NCI-H748 treated with DMSO at 0.1 percent for 48 hours (cell line): ENCODE measurements at regions not wholly inside any gene's neighbourhood (a gene's known extent, or its start where the extent isn't known, plus 50 kb on each side); places are given as distances from the start of the nearest gene placed in this dataset.
"Not testable (repeated sequence)": the region's sequence is repeated elsewhere in the genome, so short reads cannot be mapped to it uniquely, and the experiment has no call there.

Source experiments
- DNase-seq: peaks from one replicate; lab custom pipeline; 2025; lab: John Stamatoyannopoulos, UW

DNA sequence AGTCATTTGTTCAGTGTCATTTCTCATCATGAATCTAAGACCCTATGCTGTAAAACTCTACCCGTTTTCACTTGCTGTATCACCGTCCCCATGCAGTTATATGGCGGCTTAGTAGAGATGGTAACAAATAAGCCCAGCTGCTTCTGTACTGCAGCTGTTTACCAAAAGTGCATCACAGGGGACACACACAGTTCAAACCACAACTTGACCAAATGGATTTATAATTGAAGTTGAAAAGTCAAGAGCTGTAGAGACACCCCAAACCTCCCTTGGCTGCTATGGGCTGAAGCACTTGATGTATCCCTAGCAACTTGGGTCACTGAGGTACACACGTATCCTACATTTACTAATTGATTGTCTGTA is 219.0 kb upstream of the FGF13 start:
- no peak for DNase-seq

DNA sequence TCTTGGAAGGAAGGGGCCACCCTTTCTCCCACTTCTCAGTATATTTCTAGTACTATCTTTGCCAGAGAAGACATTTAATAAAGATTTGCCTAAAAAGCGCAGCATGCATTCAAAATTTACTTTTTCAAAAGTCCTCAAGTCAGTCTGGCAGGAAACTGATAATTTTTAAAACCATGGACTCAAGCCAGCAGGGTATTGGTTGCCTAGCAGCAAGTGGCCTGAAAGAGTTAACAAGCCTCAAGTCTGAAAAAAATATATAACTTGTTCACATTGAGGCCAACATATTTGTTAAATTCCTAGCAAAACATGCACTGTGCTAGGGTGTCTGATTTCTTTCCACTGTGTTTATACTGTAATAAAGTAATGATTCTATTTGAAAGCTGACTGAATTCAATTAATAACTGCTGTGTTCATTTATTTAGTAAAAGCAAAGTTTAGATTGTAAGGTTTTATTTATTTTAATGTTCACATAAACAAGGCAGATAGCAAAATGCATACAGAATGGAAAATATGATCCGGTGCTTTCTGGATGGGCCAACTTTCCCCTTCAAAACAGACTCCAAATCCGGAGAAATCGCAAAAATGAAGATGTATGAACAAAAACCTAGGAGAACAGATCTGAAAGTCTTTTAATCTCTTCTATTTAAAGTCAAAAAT is 218.5 kb upstream of the FGF13 start:
- DNase-seq = no peak

DNA sequence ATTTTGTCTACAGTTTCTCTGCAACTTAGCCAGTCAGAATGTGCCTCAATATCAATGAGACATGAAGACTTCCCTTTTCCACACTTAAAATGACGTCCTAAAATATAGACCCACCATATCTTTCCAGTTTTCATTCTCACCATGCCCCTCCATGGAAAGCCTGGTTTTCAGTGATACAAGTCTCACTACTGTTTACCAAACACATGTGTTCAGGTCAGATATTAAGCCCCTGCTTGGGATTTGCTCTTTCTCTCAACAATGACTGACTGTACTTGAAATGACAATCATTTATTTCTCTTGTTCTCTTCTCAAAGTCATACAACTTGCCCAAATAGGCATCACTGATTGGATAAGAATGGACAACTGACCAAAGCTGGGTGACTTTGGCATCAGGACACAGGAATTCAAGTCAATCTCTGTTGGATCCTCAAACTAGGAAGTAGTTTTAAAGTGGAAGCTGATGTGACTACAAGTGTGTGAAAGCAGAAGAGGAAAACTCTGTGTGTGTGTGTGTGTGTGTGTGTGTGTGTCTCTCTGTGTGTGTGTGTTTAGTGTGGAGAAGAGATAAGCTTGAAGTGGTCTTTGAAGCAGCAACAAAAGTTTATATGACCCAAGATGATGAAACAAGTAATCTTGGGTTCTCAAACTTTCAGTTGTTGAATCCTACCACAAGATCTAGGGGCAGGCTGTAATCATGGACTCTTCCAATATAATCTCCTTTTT is 217.4 kb upstream of the FGF13 start:
- no peak for DNase-seq

- no peak for DNase-seq
These were observed 213.8 kb upstream of the FGF13 start for GRCh38 chrX:138925330-138925729.

GRCh38 chrX:138923805-138924204 is 212.3 kb upstream of the FGF13 start:
- DNase-seq = no peak

- DNase-seq = no peak
These were observed 209.5 kb upstream of the FGF13 start for GRCh38 chrX:138921031-138921430.

DNA sequence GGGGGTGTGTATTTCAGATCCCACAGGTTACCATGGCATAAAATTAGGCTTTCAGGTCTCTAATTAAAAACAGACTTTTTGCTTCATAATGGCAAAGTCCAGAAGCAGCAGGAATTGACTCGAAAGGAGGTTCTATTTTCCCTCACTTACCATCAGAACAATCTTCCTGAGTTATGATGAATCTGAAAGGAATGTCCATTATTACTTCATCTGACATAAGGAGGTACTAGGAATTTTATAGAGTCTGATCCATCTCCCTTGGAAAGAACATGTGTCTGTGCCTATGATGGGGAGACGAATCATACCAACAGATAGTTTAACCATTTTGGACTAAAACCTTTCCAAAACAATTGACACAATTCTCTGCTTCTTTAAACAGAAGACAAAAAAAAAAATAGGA is 206.3 kb upstream of the FGF13 start:
- DNase-seq = no peak

DNA sequence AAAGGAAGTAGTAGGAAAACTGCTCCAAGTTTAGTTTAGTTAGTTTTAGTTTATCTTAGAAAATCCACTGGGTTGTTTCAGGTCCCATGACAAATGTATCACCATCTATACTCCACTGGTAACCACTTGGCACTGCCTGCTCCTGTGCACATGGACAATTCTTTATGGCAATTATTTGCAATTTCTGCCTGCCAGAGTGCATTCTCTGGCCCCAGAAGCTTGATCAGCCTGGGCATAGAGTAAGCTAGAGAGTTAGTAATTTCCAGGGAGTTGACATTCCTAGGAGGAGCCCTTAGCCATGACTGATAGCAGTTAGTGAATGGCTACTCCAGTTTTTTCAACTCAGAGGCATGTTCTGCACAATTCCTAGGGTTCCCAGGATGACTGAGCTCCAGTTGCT is 203.2 kb upstream of the FGF13 start:
- DNase-seq = no peak

- DNase-seq = no peak
These were observed 197.1 kb upstream of the FGF13 start for GRCh38 chrX:138908577-138908976.

DNA sequence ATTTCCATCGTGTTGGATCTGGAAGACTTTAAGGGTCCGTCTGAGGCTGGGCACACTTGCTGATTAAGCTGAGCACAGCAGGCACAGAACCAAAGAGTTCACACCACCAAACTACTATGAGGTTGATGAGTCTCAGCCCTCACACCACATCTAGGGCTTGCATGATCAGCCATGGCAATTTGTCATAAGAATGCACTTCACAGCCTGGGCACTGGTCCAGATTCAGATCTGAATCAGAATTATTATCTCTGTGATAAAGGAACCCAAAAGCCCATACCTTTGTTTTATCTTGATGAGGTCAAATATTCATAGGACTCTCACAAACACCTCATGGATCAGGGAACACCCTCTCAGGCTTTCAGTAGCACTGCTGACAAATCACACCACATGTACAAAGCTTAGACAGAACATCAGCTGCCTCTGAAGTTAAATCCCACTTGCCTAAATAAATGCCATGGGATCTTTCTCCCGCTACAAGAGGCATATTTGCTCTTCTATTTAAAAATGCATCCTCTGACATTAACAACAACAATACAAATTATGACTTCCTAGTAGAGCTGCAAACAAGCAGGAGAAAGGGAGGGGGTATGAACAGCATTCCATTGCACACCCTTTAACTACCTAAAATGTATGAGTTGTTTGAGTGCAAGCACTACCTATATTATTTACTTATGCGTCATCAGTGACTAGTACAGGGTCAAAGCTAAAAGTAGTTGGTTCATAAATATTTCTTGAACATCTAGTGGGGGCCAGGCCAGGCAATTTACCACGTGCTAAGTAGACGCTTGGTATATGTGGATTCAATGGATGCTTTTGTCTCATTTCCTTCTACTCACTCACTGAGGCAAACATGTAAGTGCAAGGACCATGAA is 186.3 kb upstream of the FGF13 start:
- DNase-seq = no peak

DNA sequence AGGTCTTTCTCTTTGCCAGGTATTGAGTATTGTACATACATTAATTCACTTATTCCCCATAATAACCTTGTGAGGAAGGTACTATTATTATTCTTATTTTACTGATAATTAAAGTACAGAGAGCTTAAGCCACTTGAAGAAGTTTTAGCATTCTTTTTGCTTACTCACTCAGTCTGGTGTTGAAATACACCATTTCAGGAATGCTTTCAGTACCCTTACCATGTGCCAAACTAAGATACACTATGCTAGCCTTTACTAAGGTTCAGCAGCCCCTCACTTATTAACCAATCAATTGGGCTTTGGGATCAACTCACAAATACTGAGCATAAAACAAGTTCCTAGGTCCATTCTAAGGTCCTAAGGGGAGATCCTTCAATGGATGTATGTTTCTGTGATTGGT is 179.0 kb upstream of the FGF13 start:
- no peak for DNase-seq

GRCh38 chrX:138889149-138889548 is 177.6 kb upstream of the FGF13 start:
- DNase-seq = no peak

- DNase-seq = peak; percentile 12
These were observed 175.3 kb upstream of the FGF13 start for GRCh38 chrX:138886769-138887168.

GRCh38 chrX:138885886-138886285 is 174.4 kb upstream of the FGF13 start:
- DNase-seq = no peak

- DNase-seq = not testable (repeated sequence)
These were observed 168.8 kb upstream of the FGF13 start for GRCh38 chrX:138880293-138880692.

DNA sequence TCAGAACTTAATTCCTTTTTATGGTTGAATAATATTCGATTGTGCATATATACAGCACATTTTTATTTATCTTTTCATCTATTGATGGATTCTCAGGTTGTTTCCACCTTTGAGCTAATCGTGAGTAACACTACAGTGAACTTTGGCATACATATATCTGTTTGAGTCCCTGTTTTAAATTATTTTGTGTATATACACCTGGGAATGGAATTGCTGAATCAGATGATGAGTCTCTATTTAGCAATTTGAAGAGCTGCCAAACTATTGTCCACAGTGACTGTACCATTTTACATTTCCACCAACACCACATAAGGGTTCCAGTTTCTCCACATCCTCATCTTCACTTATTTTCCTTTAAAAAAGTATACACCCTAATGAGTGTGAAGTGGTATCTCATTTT is 166.2 kb upstream of the FGF13 start:
- DNase-seq = no peak

GRCh38 chrX:138875472-138875871 is 164.0 kb upstream of the FGF13 start:
- no peak for DNase-seq

GRCh38 chrX:138874271-138874935 is 162.9 kb upstream of the FGF13 start:
- DNase-seq = no peak

GRCh38 chrX:138873640-138874039 is 162.1 kb upstream of the FGF13 start:
- not testable (repeated sequence) for DNase-seq

DNA sequence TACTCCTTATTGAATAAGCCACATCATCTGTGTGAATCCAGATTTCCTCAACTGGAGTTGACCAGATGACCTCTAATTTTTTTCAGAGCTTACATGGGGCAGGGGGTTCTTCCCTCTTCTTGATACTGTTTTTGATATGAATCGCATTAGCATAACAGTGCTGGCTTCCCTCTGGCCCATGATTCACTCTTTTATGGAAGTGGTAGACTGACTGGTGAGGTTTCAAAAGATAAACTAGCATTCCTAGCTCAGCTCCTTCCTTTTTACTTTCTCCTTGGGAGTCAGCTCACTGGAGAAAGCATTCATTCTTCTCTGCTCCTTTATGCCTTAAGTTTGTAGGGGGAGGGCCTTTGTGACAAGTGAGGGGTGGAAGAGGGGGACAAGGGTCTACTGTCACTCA is 161.0 kb upstream of the FGF13 start:
- no peak for DNase-seq

DNA sequence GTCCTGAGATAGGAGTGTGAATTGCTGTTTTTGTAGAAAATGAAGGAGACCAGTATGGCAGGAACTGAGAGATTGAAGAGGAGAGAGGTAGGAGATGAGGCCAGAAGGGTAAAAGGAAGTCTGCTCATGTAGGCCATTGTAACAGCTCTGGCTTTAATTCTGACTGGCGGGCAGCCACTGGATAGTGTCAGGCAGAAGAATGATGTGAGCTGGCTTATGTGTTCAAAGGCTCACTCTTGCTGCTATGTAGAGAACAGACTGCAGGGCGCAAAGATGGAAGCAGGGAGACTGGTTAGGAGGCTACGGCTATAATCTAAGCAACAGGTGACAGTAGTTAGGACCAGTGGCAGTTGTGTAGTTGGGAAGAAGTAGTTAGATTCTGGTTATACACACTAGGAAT is 160.2 kb upstream of the FGF13 start:
- DNase-seq = no peak

DNA sequence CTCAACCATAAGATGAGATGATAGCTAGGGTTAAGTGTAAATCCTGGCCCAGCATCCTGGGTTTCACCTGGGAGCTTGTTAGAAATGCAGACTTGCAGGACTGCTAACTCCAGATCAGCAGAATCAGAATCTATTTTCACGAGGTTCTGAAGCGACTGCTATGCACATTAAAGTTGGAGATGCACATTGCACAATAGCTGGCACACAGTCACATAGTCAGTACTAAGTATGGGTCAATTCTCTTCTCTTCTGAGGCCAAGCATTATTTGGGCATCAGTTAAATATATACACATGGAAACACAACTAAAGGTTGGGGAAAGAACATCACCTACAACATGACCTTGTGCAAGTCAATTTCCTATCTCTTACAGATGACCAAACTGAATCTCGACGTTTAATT is 155.1 kb upstream of the FGF13 start:
- no peak for DNase-seq
